ENCODE measurements at regions not wholly inside any gene's neighbourhood (a gene's known extent, or its start where the extent isn't known, plus 50 kb on each side); places are given as distances from the start of the nearest gene placed in this dataset.

GRCh38 chr5:101860563-101860962 lies 435.5 kb downstream of the SLCO4C1 start:
- TF ChIP-seq YY1 (IDR thresholded peaks at IDR 0.05; ENCODE audit: insufficient read depth, insufficient read length) (no peak), ZNF274 (IDR thresholded peaks at IDR 0.05; ENCODE audit: low read depth, low read length) (no peak)
